PC-3 (cell line): ENCODE measurements at regions not wholly inside any gene's neighbourhood (a gene's known extent, or its start where the extent isn't known, plus 50 kb on each side); places are given as distances from the start of the nearest gene placed in this dataset.

Experiments used
- EZH2 ChIP-seq: fragments of 300-600 bp; sonication (generic); IDR thresholded peaks from one replicate; pipeline ENCODE4 v1.6.1; 2017; ENCODE audit warnings: antibody characterized with exemption, mild to moderate bottlenecking, low read length; ENCODE audit not compliant: unreplicated experiment
- EZH2phosphoT487 ChIP-seq: fragments of 300-600 bp; sonication (generic); IDR thresholded peaks from 2 replicates; pipeline ENCODE4 v1.6.1; 2018; ENCODE audit warnings: mild to moderate bottlenecking, antibody characterized with exemption, low read length, borderline replicate concordance
- TF ChIP-seq, protein P1 (sequence below): fragments of 300-600 bp; sonication (generic); conservative IDR thresholded peaks from 2 replicates; pipeline ENCODE4 v1.5.1; 2017; ENCODE audit warnings: antibody characterized with exemption, low read depth, mild to moderate bottlenecking, low read length

GRCh38 chr21:28799926-28800325, 192.8 kb downstream of the LTN1 start:
- TF ChIP-seq, protein P1, sequence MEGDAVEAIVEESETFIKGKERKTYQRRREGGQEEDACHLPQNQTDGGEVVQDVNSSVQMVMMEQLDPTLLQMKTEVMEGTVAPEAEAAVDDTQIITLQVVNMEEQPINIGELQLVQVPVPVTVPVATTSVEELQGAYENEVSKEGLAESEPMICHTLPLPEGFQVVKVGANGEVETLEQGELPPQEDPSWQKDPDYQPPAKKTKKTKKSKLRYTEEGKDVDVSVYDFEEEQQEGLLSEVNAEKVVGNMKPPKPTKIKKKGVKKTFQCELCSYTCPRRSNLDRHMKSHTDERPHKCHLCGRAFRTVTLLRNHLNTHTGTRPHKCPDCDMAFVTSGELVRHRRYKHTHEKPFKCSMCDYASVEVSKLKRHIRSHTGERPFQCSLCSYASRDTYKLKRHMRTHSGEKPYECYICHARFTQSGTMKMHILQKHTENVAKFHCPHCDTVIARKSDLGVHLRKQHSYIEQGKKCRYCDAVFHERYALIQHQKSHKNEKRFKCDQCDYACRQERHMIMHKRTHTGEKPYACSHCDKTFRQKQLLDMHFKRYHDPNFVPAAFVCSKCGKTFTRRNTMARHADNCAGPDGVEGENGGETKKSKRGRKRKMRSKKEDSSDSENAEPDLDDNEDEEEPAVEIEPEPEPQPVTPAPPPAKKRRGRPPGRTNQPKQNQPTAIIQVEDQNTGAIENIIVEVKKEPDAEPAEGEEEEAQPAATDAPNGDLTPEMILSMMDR = no peak
- TF ChIP-seq EZH2 (no peak), EZH2phosphoT487 (no peak)
